Stimulated activated CD4-positive, alpha-beta T cell treated with anti-CD3 and anti-CD28 coated beads, Interleukin-12 subunit alpha, Interleukin-12 subunit beta, amount 100 ng/mL, for 4 hours (primary cell): ENCODE measurements at regions not wholly inside any gene's neighbourhood (a gene's known extent, or its start where the extent isn't known, plus 50 kb on each side); places are given as distances from the start of the nearest gene placed in this dataset.

ENCODE experiments used
- DNase-seq: peaks from one replicate; pipeline ENCODE4 v3.0.0-alpha.2; 2020

- DNase-seq = no peak
Measured at GRCh38 chr11:10387206-10388083, 67.6 kb upstream of the AMPD3 start.

DNA sequence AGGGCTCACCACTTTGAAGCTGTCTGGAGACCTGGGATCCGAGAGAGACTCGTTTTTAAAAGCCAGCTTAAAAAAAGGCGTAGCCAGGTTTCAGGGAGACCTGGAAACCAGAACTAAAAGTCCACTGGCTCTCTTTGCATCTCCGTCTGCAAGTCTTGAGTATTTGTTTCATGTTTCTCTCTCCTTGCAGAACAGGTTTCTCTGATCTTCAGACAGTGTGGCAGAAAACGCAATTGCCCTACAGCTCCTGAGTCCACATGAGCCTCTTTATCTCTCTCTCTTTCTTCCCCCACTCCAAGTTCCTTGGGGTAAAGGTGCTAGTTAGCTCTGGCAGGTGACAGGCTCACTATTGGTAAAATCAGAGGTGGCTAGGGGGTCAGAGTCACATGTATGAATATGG lies 67.0 kb upstream of the AMPD3 start:
- DNase-seq = no peak

GRCh38 chr11:10388574-10388973 lies 66.5 kb upstream of the AMPD3 start:
- DNase-seq = no peak

- no peak for DNase-seq
Measured at GRCh38 chr11:10390375-10390774, 64.7 kb upstream of the AMPD3 start.

GRCh38 chr11:10392095-10393079 lies 62.7 kb upstream of the AMPD3 start:
- DNase-seq = no peak

DNA sequence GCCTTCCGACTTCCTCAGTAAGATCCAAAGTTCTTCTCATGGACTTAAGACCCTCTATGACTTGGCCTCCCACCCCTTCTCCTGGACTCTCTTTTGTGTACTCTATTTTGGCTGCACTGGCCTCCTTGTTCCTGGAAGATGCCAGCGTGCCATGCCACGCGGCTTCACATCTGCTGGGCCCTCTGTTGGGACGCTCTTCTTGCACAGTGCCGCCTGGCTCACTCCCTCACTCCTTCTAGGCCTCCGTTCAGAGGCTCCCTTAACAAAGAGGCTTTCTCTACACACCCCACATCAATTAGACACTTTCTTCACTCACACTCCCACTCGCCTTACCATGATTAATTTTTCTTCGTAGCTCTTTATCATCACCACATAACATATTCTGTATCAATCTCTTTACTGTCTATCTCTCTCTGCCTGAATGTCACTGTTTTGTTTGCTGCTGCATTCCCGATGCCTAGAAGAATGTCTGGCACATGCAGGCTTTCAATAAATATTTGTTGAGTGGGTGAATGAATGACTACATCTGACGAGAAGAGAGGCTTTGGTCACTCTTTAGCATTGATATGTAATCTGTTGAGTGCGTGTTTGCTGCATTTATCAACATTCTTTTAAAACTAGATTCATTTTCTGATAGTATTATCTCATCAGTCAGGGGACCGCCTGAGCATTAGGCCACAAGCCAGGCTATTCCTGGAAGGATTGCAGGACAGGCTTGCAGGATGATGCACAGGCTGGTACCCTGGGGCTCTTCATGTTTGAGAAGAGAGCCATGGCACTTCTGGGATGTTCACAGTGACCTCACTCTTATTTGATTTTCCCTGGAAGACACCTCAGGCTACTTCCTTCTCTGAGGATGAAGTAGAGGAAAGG lies 60.6 kb upstream of the AMPD3 start:
- no peak for DNase-seq

DNA sequence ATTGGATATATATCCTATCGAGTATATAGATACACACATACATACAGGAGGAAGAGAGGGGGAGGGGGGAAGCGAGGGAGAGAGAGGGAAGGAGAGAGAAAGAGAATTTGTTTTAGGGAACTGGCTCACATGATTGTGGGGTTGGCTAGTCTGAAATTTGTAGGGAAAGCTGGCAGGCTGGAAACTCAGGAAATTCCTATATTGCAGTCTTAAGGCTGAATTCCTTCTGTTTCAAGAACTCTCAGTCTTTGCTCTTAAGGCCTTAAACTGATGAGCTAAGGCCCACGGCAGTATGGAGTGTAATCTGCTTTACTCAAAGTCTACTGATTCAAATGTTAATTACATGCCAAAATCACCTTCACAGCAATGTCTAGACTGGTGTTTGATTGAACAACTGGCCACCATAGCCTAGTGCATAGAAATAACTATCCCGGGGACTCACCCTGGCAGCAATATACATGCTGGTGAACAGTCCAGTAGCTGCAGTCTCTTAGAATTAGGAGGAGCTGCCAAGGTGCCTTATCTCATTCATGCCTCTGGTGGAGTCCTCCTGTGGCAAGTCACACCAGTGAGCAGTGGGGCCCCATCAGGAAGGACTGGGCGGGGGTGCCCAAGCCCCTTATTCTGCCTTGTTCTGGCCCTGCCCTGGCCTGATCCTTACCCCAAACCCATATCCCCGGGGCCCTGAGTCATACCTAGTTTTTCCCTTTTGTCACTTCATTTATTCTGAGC lies 59.7 kb upstream of the AMPD3 start:
- DNase-seq = no peak

DNA sequence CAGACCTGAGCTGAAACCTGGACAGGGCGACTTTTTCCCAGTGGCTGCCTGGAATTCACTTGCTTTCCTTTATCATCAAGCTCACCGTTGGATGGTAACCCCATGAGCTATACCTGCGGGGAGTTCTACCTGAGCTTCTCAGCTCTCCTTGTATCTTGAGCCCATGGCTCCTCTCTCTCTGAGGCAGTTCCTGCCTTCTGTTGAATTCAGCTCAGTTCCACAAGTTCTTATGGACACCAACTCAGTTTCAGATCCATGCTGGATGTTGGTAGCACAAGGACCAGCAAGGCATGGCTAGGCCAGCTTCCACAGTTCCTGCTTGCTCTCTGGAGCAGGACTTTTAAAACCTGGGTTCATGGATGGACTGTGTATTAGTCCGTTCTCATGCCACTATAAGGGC lies 58.3 kb upstream of the AMPD3 start:
- no peak for DNase-seq

DNA sequence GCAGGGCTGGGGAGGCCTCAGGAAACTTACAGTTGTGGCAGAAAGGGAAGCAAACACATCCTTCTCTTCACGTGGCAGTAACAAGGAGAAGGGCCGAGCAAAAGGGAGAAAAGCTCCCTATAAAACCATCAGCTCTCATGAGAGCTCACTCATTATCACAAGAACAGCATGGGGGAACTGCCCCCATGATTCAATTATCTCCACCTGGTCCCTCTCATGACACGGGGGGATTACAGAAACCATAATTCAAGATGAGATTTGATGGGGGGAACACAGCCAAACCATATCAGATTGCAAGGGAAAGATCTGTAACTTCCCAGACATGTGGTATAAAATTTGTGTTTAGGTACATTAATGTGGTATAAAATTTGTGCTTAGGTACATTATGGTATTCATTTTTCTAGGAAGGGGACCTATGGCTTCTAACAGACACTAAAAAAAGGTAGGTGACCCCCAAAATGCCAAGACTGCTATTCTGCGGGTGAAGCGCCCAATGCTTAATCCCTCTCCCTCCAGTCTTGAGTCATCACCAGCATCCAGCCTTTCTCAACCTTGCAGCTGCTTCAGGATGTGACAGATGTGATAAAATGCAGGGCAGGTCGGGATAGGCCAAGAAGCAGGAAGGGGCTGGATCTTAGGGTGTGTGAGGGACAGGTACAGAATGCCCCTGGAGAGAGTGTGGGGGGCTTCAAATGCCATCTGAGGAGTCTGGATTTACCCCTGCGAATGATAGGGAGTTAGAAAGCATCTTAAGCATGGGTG lies 57.7 kb upstream of the AMPD3 start:
- no peak for DNase-seq

DNA sequence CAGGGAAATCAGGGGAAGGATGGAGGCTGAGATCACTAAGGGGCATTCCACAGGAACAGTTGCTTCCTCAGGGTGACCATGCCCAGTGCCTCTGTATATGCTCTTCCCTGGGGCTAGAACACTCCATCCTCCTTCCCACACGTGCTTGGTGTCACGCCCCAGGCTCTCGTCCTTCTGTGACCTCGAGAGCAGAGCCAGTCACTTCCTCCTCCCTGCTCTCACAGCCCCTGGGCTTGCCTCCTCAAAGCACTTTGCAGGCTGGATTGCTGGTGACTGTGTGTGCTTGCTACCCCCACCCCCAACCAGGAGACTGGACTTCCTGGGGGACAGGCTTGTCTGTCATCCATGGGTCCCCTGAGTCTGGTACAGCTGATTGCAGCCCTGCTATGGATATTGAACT lies 56.5 kb upstream of the AMPD3 start:
- DNase-seq = no peak

- no peak for DNase-seq
Measured at GRCh38 chr11:10400856-10401255, 54.2 kb upstream of the AMPD3 start.

GRCh38 chr11:10401256-10401655 lies 53.8 kb upstream of the AMPD3 start:
- DNase-seq = no peak

- no peak for DNase-seq
Measured at GRCh38 chr11:10401696-10402392, 53.2 kb upstream of the AMPD3 start.
